Activated CD4-positive, alpha-beta T cell treated with anti-CD3 and anti-CD28 coated beads for 48 hours (primary cell): ENCODE measurements at regions not wholly inside any gene's neighbourhood (a gene's known extent, or its start where the extent isn't known, plus 50 kb on each side); places are given as distances from the start of the nearest gene placed in this dataset.

Source experiments
- DNase-seq: peaks from one replicate; pipeline ENCODE4 v3.0.0-alpha.2; 2020

DNA sequence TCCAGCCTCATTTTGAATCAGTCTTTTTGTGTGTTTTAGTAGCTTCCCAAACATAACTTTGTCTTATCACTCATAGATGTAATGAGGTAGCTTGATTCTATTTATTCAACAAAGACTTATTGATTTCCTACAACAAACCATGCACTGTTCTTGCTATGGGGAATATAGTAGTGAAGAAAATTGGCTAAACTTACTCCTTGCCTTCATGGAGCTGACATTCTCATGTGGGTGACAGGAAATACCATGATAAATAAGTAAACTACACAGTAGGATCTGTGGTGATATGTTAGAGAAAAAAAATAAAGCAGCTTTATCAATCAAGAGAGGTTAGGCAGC is 255.7 kb upstream of the TNC start:
- DNase-seq, result no peak

DNA sequence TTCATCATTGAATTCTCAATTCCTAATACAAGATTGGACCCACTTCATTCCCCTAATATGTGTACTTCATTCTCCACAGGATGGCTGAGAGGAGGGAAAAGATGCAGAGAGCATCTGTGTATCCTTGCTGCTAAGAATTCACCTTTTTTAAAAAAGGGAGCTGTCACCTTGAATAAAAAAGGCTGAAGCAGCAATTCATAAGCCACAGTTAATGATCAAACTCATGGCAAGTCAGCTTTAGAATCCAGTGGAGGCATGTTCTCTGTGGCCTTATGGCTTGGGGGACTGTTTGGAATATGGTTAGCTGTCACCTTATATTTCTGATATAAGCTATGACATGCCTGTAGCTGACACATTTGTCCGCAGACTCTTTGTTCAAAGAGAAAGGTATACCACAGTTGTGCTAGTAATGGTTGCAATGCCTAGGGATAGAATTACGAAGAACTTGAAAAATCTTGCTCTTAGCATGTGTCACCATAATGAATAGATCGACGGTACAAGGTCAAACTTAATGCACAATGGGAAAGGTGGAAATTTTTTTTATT is 256.8 kb upstream of the TNC start:
- DNase-seq, result no peak

DNA sequence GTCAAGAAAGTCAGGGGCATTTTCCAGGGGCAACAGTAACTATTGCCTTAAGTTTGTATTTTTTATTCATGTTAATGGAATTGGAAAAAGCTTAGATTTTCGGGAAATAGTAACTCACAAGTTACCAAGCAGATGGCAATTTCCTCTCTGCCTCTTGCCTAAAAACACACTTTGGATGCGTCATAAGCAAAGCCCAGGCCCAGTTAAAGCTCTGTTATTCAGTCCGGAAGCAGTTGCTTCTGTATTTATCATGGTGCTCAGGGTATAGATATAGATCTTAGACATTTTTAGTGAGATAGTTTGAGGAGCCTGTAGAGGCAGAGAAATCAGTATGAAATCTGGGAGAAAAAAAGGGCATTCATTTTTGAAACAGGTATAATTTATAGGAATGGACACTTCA is 260.3 kb upstream of the TNC start:
- DNase-seq, result no peak

DNA sequence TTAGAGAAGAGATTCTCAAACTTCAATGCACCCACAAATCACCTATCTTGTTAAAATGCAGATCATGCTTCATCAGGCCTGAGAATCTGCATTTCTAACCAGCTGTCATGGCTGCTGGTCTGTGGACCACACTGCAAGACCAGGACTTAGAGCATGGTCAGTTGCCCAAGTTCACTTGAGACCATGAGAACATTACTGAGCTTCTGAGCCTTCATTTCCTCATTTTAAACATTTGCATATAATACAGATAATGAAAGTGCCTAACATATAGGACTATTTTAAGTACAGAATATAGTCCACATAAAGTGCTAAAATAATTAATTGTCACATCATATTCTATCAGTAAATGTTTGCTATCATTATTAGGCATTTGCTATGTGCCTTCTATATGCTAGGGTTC is 260.8 kb upstream of the TNC start:
- DNase-seq, result no peak

DNA sequence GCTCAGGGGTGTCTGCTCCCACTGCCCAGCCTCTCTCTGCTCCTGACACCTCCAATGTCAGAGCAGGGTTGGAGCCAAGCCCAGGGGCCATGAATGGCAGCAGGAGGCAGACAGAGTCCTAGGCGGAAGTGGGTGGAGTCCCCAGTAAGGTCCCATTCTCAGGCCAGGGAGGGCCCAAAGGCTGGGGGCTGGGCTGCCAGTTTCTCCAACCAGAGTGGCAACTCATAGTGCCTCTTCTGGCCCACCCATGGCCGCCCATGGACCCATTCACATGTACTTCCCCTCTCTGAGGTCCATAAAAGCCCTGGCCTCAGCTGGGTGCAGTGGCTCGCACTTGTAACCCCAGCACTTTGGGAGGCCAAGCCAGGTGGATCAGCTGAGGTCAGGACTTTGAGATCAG is 261.8 kb upstream of the TNC start:
- no peak for DNase-seq

DNA sequence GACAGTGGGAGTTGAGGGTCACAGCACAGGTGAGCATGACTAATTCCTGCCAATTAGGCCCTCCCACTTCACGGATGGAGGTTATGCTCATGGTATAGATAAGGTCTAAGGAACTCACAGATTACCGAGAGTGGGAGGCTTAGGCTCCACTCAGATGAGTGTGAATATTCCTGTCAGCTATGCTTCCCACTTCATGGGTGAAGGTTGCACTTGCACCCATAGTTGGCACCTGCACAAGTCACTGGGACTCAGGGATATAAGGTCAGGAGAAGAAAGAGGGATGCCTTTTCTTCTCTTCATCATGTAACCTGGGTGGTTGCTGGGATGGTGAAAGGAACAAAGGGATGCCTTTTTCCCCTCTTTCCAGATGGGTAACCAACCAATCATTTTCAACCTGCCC is 264.9 kb upstream of the TNC start:
- DNase-seq, result no peak

DNA sequence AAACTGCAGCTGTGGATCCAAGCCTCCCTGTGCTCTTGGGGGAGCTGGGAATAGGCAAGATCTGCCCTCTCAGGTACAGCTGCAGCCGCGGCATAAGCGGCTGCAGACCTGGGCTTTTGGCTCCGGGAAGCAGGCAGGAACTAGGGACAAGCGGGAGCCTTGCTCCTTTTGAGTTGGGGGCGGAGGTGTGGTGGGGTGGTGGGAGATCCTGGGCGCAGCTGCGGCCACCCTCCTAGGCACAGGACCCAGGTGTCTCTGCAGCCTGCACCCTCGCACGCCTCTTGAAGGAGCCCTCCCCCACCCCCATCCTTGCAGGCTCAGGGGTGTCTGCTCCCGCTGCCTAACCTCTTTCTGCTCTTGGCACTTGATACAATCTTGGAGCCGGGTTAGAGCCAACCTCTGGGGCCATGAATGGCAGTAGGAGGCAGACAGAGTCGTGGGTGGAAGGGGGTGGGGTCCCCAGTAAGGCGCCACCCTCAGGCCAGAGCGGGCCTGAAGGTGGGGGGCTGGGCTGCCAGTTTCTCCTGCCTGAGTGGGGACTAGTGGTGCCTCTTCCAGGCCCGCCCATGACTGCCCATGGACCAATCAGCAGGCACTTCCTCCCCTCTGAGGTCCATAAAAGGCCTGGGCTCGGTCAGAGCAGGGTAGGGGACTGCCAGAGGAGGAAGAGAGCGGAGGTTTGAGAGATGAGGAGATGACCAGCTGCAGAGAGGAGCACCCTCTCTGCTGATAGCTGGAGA is 267.6 kb upstream of the TNC start:
- DNase-seq, result no peak

DNA sequence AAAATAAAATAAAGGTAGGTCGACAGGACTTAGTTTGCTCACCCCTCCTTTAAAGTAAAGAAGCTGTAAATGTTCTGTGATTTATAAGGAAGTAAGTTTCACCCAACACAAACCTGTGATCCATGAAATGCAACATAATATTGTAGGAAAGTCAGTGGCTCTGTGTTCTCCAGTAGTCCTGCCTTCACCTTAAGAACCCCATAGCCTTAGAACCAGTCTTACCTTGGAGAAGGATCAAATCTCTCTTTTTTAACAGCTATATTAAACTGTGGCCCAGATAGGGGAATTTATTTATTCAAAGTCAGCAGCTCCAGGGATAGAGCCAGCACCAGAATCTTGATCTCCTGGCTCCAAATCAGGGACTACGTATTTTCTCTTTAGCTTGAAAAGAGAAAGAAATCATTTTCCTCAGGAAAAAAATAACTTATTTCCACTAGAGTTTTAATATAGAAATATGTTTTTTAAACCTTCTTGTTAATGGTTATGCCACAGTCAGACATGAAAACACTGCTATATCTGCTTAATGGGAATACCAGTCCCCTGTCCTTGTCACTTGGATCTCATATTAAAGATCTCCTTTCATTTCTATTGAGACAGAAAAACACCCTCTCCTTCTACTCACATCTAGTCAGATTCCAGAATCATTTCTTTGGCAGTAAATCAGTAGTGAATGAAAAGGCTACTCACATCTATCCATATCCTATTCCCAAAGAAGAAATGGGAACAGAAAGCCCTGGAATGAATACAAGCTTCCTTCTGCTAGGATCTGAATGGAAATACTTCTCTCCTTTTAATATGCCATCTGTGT is 269.2 kb upstream of the TNC start:
- no peak for DNase-seq

DNA sequence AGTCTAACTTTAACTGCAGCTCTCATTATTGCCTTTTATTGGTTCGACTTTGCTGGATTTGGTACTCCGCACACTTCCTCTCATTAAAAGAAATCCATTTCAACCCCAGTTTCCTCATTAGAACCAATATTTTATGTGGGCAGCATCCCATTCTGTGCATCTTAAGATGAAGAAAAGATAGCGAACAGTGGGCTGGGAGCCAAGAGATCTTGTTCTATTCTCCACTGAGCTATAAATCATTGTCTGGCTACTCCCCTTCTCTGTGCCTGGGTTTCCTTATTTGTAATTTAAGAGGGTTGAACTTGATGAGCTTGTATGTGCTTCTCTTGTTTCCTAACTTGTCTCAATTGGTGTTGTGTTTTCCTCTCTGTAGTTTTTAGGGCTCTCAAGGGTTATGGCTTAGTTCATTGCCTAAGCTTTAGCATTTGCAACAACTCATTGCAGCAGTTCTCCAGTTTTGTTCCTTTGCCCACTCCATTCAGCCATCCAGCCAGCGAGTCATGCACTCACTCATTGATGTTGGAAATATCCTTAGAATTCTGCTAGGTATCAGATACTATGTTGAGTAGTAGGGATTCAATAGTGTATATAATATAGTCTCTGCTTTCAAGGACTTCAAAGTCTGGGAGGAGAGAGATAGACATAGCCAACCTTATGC is 273.3 kb upstream of the TNC start:
- DNase-seq, result no peak

DNA sequence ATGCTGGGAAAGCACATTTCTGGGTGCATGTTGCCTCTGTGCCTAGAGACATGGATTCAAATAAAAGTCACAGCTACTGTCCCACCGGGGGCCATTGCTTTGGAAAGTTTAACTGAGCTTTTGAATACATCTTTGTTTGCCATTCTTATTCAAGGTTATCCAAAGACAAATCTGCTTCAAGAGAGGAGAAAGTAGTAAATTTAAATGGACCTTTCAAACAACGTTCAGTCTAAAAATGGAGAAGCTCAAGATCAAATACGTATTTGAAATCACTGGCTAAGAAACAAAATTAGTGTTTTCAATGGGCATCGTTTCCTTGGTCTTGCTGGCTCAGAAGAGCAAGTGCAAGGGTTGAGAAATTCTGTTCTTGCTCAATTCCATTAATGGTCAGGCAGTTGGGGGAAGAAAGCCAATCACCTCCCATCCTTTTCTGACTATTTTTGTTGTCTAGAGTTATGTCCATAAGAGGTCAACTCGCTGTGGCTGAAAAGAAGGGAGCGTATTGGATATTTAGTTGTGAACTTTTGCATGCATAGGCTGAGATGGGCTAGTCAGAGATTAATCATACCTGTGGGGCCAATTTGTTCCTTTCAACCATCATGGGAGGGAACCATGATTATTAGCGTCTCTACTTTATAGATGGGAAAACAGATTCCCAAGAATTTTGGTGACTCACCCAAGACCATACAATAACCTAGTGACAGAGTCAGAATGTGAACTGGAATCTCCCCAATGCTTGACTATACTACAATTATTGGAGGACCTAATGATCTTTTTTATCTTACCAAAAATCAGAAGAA is 276.2 kb upstream of the TNC start:
- DNase-seq, result no peak

DNA sequence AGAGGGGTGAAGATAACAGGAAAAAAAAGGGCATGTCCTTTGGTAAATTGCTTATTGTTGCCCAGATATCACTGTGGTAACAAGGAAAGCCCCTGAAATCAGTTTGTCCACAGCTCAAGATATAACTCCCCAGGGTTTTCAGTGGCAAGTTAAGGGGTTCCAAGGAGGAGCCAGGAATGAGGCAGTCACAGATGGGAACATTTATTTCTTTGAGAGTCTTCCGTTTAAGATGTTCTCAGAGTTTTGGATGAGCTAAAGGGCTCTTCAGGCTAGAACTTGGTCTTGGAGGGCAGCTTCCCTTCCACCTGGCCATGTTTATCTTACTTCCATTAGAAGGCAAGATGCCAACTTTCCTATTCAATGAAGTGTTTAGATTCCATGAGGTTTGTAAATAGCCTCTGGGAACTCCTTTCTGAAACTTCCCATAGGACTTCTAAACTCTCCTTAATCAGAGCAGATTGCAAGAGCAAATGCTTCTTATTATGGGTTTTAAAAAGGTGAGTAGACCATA is 277.6 kb upstream of the TNC start:
- DNase-seq, result no peak

DNA sequence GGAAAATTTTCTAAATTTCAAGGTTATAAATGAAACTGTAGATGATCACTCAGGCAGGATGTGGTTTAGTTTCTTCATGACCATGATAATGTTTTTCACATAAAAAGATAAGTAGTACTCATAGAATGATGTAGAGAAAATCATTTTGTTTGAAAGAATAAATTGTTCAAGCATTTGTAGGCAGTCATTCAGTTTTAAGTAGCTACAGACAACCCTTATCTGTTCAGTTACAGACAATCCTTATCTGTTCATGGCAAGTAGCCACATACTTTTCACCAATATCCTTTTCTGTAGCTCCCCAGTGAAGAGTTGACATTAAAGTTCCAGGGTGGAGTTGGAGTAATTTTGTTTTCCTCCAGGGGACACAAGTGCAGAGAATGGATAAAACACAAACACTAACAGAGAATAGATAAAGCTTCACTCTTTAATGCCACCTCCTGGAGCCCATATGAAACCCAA is 278.1 kb upstream of the TNC start:
- no peak for DNase-seq

DNA sequence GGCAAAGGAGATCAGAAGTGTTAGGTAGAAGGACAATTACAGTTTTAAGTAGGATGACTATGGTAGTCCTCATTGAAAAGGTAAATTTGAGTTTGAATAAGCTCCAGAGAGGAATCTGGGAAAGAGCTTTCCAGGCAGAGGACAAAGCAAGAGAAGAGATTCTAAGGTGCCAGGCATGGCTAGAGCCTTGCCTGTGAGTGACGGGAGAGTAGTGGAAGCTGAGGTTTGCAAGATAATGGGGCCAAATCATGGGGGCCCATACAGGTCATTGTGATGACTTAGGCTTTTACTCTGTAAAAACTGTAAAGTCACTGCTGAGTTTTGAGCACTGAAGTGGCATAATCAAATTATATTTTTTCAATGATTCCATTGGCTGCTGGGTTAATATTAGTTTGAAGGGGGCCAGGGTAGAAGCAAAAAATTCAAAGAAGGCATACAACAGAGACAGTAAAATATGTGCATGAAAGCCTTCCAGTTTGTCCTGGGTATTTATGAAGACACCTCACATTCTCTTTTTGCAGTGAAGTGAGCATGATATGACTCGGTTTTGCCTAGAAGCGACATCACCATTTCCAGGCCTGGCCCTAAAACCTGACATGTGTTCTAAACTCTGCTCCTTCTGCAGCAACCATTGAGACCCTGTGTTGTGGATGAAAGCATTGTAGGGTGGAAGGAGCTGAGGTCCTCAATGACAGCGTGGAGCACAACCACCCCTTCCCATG is 279.8 kb upstream of the TNC start:
- no peak for DNase-seq

DNA sequence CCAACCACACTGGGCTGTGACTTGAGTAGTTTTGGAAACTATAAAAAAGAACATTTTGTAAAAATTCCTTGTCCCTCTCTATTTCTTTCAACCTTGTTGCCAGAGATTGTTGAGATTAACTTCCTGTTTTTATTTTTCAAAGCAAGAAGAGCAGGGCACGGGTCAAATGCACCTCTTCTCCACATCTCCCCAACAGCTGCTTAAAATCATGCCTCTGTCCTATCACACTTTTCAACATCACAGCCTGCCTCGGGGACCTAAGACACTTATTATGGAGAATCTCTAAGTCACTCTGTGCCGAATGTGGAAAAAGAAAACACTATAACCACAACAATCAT is 280.3 kb upstream of the TNC start:
- no peak for DNase-seq

DNA sequence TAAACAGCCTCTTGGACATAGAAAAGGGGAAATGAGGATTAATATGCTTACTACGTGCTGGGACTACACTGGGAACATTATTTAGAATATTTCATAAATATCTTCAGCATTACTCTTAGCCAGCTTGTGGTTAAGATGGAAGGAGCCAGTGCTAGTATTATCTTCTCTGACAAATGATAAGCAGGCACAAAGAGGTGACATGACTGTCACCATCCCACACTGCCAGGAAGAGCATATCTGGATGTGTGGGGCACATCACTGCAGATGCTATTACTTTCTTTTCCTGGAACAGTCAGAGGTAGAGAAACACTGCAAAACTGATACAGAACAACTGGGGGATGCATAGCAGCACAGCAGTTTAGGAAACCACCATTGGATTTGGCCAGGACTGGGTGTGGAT is 281.0 kb upstream of the TNC start:
- DNase-seq, result no peak

DNA sequence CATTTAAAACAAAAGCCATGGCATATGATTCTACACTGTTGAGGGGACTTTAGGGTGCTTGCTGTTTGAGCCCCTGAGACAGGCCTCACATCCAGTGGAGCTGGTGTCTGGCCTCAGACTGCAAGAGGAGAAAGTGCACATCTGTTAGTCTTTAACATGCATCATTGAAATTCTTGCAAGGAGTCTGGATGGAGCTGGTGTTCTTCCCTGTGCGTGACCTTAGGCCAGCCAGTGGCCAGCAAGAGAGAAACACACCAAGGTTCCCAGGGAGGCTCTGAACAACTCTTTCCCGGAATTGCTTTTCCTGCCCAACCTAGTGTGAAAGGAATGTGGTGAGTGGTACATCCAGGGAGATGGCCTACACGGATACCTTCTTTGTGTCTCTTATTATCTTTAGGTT is 282.8 kb upstream of the TNC start:
- no peak for DNase-seq

DNA sequence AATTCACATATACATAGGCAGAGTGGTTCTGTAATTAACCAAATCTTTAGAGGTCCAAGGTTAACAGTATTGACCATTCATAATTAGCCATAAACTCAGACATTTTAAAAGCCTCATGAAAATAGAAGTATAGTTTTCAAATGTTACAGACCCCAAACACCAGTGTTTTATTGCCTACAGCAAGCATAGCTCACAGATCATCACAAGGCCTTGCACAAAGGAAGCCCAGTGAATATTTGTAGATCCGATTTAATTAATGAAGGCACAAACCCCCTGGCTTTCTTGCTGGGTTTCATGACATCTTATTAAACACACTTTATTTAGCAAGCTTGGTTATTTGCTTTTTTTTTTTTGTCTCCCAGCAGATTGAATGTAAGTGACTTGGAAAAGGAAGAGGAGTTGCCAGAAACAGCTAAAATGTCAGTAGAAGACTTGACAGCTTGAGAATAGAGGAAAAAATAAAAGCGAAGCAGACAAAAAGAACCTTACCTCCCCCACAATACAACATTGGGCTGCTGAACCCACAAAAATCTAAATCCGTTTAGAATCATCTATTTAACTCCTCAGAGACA is 283.9 kb upstream of the TNC start:
- DNase-seq, result no peak

DNA sequence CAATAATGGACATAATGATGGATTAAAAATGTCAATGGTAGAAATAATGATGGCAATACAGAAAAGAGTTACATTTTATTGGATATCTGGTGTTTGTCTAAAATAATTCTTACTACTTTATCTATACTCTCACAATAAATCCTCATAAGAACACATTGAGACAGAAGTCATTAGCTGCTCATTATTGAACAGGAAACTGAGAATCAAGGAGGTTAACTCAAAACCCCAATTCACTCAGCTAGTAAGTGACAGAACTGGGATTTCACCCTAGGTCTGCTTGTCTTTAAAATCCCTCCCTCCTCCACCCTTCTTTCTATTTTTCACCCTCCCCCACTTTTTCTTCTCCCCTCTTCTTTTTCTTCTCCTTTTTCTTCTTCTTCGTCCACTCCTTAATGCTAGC is 285.8 kb upstream of the TNC start:
- no peak for DNase-seq

DNA sequence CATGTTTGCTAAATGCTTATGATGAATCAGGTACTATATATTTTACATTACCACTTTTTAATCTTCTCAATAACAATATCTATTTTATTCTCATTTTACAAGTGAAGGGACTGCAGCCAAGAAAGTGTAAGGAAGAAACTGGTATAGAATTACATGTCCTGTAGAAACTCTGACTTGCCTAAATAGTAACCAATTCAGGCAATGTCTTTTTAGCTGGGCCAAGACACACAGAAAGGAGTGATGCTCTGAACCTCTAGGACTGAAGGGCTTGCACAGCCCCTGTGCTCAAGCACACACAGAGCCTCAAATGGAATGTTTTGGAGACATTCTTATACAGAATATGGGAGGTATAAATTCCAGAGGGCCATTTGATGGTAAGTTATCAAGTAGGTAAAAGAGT is 286.4 kb upstream of the TNC start:
- no peak for DNase-seq

DNA sequence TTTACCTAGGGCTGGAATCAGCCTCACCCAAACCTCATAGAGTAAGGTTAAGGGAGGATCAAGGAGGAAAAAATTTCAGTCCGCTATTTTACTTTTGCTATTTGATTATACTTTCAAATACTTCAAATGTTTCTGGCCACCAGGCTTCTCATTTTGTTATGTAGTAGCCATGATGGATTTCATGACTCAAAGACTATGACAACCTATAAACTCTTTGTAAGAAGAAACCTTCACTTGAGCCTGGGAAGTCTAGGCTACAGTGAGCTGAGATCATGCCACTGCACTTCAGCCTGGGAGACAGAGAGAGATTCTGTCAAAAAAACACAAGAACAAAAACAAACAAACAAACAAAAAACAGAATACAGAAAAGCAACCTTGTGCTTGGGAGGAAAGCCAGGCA is 293.6 kb upstream of the TNC start:
- no peak for DNase-seq

DNA sequence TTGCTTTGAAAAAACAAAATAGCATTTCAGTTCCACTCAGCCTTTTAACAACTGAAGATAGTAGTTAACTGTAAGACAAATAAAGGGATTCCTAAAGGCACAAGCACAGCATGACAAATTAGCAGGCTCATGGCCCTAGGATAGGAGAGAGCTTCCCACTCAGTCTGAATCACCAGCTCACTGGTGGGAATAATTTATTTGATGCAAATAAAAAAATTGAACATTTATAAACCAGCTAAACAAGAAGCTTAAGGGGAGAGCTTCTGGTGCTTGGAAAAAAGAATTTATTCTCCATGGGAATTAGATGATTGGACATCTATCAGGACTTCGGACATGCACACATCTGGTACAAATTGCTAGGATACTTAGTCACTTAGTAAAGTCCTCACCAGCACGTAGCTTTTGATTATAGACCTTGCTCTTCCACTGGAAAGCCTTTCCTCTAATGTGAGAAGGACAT is 294.1 kb upstream of the TNC start:
- DNase-seq, result no peak

DNA sequence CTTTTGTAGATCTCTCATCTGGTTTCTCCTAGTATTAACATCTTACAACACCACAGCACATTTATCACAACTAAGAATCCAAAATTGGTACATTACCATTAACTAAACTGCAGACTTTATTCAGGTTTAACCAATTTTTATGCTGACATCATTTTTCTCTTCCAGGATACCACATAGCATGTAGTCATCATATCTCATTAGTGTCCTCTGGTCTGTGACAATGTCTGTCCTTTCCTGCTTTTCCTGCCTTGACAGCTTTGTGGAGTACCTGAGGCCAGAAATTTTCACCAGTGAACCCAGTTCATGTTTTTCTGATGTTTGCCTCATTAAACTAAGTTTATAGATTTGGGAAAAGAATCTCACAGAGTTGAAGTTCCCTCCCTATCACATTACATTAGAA is 294.7 kb upstream of the TNC start:
- no peak for DNase-seq
